WI38 (cell line): ENCODE measurements at regions not wholly inside any gene's neighbourhood (a gene's known extent, or its start where the extent isn't known, plus 50 kb on each side); places are given as distances from the start of the nearest gene placed in this dataset.

Source experiments
- H3K4me3 ChIP-seq: 2 replicates; pipeline ENCODE4 v1.5.1; 2011; ENCODE audit warnings: low read depth, mild to moderate bottlenecking, control low read depth, low read length
- CTCF ChIP-seq: IDR thresholded peaks from 2 replicates; pipeline ENCODE4 v1.5.1; 2012; ENCODE audit warnings: low read depth, mild to moderate bottlenecking, control low read depth, low read length

DNA sequence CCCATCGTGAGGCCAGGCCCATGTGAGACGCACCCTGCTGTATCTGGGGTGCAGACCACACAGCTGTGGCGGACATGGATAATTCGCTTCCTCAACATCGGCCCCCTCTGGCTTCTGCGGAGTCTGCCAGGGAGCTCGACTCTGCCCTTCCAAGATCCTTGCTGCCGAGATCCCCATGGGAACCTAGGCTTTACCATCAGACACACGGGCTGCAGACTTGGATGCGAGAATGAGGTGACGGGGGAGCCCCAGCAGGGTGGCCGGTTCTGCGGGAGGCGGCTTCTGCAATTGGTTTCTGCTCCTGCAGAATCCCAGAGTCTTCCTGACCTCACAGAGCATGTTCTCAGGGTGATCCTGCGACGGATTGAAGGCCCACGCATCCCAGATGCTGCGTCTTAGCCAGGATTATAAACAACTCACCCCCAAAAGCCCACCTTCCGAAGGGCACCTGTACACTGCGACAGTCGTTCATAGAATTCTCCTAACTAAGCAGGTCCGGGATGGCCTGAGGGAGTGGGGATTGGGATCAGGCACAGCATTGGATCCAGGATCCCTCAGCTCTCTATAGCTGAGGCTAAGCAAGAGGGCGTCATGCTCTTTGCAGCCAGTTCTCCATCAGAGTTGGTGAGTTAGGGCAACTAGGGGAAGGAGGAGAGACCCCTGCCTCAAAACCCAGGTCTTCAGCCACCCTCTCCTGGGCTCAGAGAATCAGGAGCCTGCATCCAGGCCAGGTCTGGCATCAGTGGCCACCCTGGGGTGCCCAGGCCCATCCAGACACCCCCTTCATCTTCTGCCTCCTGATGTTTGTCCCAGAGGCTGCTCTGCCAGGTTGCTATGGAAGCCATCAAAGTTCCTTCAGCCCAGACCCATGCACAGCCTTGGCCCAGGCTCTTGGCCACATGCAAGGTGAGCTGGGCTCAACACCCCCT is 74.7 kb upstream of the SNTG2 start:
- H3K4me3 ChIP-seq, result no peak overlapping the region
- no peak for TF ChIP-seq CTCF

DNA sequence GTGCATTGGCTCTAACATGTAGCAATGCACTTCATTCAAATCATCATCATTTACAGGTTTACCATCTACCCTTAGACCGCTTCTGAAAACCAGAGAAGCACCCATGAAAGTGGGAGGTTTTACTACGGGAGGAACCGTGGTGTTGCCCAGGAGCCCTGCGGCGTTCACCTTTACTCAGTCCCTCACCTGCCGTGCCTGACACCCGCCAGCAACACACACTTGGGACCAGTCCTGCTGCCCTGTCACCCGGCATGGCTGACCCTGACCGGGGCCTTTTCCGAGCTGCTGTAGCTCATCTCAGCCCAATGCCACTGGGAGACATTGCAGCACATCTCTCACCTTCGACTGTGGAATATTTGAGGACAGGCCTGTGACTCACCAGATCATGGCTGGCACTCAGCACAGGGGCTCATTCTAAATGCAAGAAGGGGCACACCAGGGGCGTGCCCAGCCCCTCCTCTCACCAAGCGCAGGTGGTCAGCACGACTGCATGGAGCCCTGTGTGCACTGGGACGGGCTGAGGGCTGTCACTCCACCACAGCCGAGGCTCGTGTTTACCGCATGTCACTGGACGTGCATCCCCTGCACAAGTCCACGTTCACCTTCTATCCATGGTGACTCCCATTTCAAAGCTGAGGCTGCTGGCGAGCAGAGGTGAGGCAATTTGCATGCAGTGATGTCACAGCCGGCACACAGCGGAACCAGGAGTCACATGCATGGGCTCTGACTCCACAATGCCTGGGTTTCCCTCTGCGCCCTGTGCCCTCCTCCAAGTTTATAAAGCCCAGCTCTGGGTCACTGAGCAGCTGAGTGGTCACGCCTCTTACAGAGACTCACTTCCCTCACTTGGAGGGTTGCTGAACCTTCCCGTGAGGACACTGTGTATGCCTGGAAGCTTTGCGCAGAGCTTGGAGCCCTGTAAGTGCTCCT is 76.7 kb upstream of the SNTG2 start:
- H3K4me3 ChIP-seq, result no peak overlapping the region
- no peak for TF ChIP-seq CTCF

DNA sequence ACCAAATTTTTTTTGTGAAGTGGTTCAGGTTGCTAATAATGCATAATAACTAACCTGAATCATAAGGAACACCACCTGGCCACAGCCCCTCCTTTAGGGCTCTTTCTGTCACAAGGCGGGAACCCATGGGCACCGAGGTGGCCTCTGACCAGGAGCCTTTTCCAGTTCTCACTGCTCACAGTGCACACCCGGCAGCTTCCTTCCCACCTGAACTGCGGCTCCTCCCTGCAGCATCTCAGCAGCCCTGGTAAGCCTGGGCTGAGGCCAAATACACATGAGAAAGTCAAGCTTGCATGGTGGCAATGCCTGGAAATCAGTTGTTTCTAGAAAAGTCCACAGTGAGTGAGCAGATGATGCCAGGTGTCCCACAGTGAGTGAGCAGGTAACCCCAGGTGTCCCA is 77.6 kb upstream of the SNTG2 start:
- H3K4me3 ChIP-seq, result no peak overlapping the region
- no peak for TF ChIP-seq CTCF

DNA sequence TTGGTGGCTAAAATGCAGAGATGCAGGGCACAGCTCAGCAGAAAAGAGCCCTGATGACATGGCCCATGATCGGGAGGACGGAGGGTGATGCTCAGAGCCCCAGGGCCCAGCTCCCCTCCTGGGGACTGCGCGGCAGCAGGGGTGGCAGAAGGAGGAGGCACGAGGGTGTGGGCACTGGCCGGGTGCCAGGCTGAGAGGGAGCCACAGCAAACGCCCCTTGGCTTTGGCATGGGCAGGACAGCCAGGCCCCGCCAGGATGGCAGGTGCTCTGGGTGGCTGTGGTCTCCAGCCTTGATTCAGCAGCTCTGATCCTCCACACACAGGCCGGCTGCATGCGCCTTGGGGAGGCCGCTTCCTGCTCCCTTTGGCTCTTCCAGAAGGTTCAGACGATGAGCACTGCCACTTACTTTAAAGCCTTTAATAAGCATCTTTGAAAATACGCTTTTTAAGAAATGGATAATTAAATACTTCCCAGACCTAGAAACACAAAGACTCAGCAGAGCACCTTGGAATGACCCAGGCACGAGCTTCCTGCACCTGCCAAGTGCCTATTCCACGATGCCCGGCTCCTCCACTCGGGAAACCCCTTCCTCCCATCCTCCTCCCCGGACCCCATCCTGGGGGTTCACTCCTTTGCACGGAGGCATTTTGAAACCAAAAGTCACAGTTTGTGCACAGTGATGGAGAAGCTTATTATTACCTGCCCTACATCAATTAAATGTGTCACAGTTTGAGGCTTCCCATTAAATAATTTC is 78.5 kb upstream of the SNTG2 start:
- no peak for TF ChIP-seq CTCF
- no peak overlapping the region for H3K4me3 ChIP-seq

GRCh38 chr2:871175-871727 is 79.4 kb upstream of the SNTG2 start:
- TF ChIP-seq CTCF, result no peak
- H3K4me3 ChIP-seq, result no peak overlapping the region

GRCh38 chr2:870426-870825 is 80.2 kb upstream of the SNTG2 start:
- no peak overlapping the region for H3K4me3 ChIP-seq
- TF ChIP-seq CTCF, result no peak
